Upper lobe of right lung (tissue), 1 donor: ENCODE measurements at regions not wholly inside any gene's neighbourhood (a gene's known extent, or its start where the extent isn't known, plus 50 kb on each side); places are given as distances from the start of the nearest gene placed in this dataset.

ENCODE experiments used
- ATAC-seq: fragments of 200-7000 bp; cut with Tn5 transposase; one replicate; pipeline ENCODE4 v1.9.1; 2020; ENCODE audit warnings: mild to moderate bottlenecking, moderate library complexity
- DNase-seq: peaks from one replicate; pipeline ENCODE4 v3.0.0-alpha.2; 2020
- H3K27ac ChIP-seq: fragments of 200-600 bp; one replicate; pipeline ENCODE4 v1.8.0; 2022
- H3K27me3 ChIP-seq: fragments of 200-600 bp; one replicate; pipeline ENCODE4 v1.8.0; 2022; ENCODE audit warnings: mild to moderate bottlenecking
- H3K36me3 ChIP-seq: fragments of 200-600 bp; one replicate; pipeline ENCODE4 v1.8.0; 2022
- H3K4me1 ChIP-seq: fragments of 200-600 bp; one replicate; pipeline ENCODE4 v1.8.0; 2022
- H3K4me3 ChIP-seq: fragments of 200-600 bp; one replicate; pipeline ENCODE4 v1.8.0; 2022; ENCODE audit warnings: mild to moderate bottlenecking
- H3K9me3 ChIP-seq: fragments of 200-600 bp; one replicate; pipeline ENCODE4 v1.8.0; 2022
- CTCF ChIP-seq: fragments of 200-600 bp; IDR thresholded peaks from one replicate; pipeline ENCODE4 v1.8.0; 2022; ENCODE audit warnings: antibody characterized with exemption
- intact Hi-C: fragments of 100-400 bp; cut with DNase I; formaldehyde crosslinking; loops from one replicate; pipeline ENCODE4 v1.11.0; 2022
- donor health status: DM: no; HTN: yes; CAD: no; lungs with severe emphysema.

- intact Hi-C loops = no loop called here
- no peaks in the 10 kb centered on the region for H3K36me3 ChIP-seq
- TF ChIP-seq CTCF = no peak
- H3K4me1 ChIP-seq = no peaks in the 10 kb centered on the region
- H3K27ac ChIP-seq = no peak overlapping the region
- H3K9me3 ChIP-seq = no peaks in the 10 kb centered on the region
- H3K27me3 ChIP-seq = no peaks in the 10 kb centered on the region
- no peak overlapping the region for H3K4me3 ChIP-seq
- ATAC-seq = no peak
- DNase-seq = no peak
Measured at GRCh38 chr14:96629558-96630222, 127.5 kb downstream of the PAPOLA start.

- ATAC-seq (no peak), DNase-seq (no peak)
- H3K4me3 ChIP-seq = no peak overlapping the region
- intact Hi-C loops = no loop called here
- no peak overlapping the region for H3K27ac ChIP-seq
- no peaks in the 10 kb centered on the region for H3K36me3 ChIP-seq
- no peak for TF ChIP-seq CTCF
- no peaks in the 10 kb centered on the region for H3K27me3 ChIP-seq
- no peaks in the 10 kb centered on the region for H3K9me3 ChIP-seq
- no peaks in the 10 kb centered on the region for H3K4me1 ChIP-seq
Measured at GRCh38 chr14:96630281-96630680, 128.1 kb downstream of the PAPOLA start.

- no peaks in the 10 kb centered on the region for H3K36me3 ChIP-seq
- DNase-seq (no peak), ATAC-seq (no peak)
- no peak overlapping the region for H3K27ac ChIP-seq
- no peak for TF ChIP-seq CTCF
- no peaks in the 10 kb centered on the region for H3K4me1 ChIP-seq
- H3K9me3 ChIP-seq = no peaks in the 10 kb centered on the region
- intact Hi-C loops = no loop called here
- H3K27me3 ChIP-seq = no peaks in the 10 kb centered on the region
- no peak overlapping the region for H3K4me3 ChIP-seq
Measured at GRCh38 chr14:96631030-96631429, 128.8 kb downstream of the PAPOLA start.

GRCh38 chr14:96631621-96632362 is 129.6 kb downstream of the PAPOLA start:
- no peak for TF ChIP-seq CTCF
- Histone ChIP-seq H3K27me3 (no peaks in the 10 kb centered on the region), H3K36me3 (no peaks in the 10 kb centered on the region), H3K9me3 (no peaks in the 10 kb centered on the region), H3K4me3 (no peak overlapping the region), H3K4me1 (no peaks in the 10 kb centered on the region), H3K27ac (no peak overlapping the region)
- no peak for DNase-seq
- no peak for ATAC-seq
- intact Hi-C loops = no loop called here

- no peak for DNase-seq
- Histone ChIP-seq H3K36me3 (no peaks in the 10 kb centered on the region), H3K4me1 (no peaks in the 10 kb centered on the region), H3K27ac (no peak overlapping the region), H3K4me3 (no peak overlapping the region), H3K27me3 (no peaks in the 10 kb centered on the region), H3K9me3 (no peaks in the 10 kb centered on the region)
- no peak for ATAC-seq
- intact Hi-C loops = no loop called here
- TF ChIP-seq CTCF = no peak
Measured at GRCh38 chr14:96632363-96632758, 130.2 kb downstream of the PAPOLA start.
